ENCODE measurements at regions not wholly inside any gene's neighbourhood (a gene's known extent, or its start where the extent isn't known, plus 50 kb on each side); places are given as distances from the start of the nearest gene placed in this dataset.

- DNase-seq, result no peak
These were observed 73.3 kb downstream of the RFC3 start for GRCh38 chr13:33891196-33891742.

GRCh38 chr13:33893559-33893958 is 75.6 kb downstream of the RFC3 start:
- no peak for DNase-seq

GRCh38 chr13:33904431-33904830 is 86.5 kb downstream of the RFC3 start:
- DNase-seq, result no peak

- no peak for DNase-seq
These were observed 90.2 kb downstream of the RFC3 start for GRCh38 chr13:33908116-33908515.

- no peak for DNase-seq
These were observed 92.3 kb downstream of the RFC3 start for GRCh38 chr13:33910255-33910654.

- no peak for DNase-seq
These were observed 93.6 kb downstream of the RFC3 start for GRCh38 chr13:33911521-33911920.

GRCh38 chr13:33913829-33914228 is 95.9 kb downstream of the RFC3 start:
- DNase-seq, result no peak

GRCh38 chr13:33917190-33917589 is 99.2 kb downstream of the RFC3 start:
- DNase-seq, result no peak

- peak; percentile 56 for DNase-seq
These were observed 100.4 kb downstream of the RFC3 start for GRCh38 chr13:33918199-33918932.

- DNase-seq, result no peak
These were observed 101.2 kb downstream of the RFC3 start for GRCh38 chr13:33919120-33919519.

- no peak for DNase-seq
These were observed 107.6 kb downstream of the RFC3 start for GRCh38 chr13:33925563-33925962.

GRCh38 chr13:33927315-33927714 is 109.4 kb downstream of the RFC3 start:
- DNase-seq, result no peak

GRCh38 chr13:33931397-33932311 is 113.7 kb downstream of the RFC3 start:
- DNase-seq, result no peak

GRCh38 chr13:33932769-33933406 is 114.9 kb downstream of the RFC3 start:
- DNase-seq, result no peak

- no peak for DNase-seq
These were observed 115.9 kb downstream of the RFC3 start for GRCh38 chr13:33933810-33934209.

GRCh38 chr13:33934343-33934742 is 116.4 kb downstream of the RFC3 start:
- no peak for DNase-seq

- no peak for DNase-seq
These were observed 117.0 kb downstream of the RFC3 start for GRCh38 chr13:33934951-33935371.

- DNase-seq, result no peak
These were observed 118.0 kb downstream of the RFC3 start for GRCh38 chr13:33935969-33936368.

- DNase-seq, result no peak
These were observed 119.6 kb downstream of the RFC3 start for GRCh38 chr13:33937373-33938098.

GRCh38 chr13:33940256-33940655 is 122.3 kb downstream of the RFC3 start:
- no peak for DNase-seq

- DNase-seq, result no peak
These were observed 122.9 kb downstream of the RFC3 start for GRCh38 chr13:33940898-33941297.

- no peak for DNase-seq
These were observed 127.5 kb downstream of the RFC3 start for GRCh38 chr13:33945477-33945876.

- DNase-seq, result no peak
These were observed 135.3 kb downstream of the RFC3 start for GRCh38 chr13:33953203-33953602.
